Gastroesophageal sphincter (tissue), 4 donors: ENCODE measurements at regions not wholly inside any gene's neighbourhood (a gene's known extent, or its start where the extent isn't known, plus 50 kb on each side); places are given as distances from the start of the nearest gene placed in this dataset.

Experiments used
- ATAC-seq: fragments of 150-250 bp; one replicate; pipeline ENCODE4 v1.9.1; 2016; ENCODE audit warnings: mild to moderate bottlenecking, moderate library complexity
- H3K27ac ChIP-seq, 4 donors: fragments of 200-600 bp; sonication (generic) in 3 of 4; 1 replicate in 3 of 4; 2 replicates in 1 of 4; pipeline ENCODE4 v1.5.1; 2016 to 2019
- H3K27me3 ChIP-seq: fragments of 200-600 bp; sonication (generic); one replicate; pipeline ENCODE4 v1.5.1; 2019
- H3K36me3 ChIP-seq, 2 donors: fragments of 200-600 bp; sonication (generic); one replicate each; pipeline ENCODE4 v1.5.1; 2019; ENCODE audit warnings: control low read depth in 1 of 2
- H3K4me1 ChIP-seq, 3 donors: fragments of 200-600 bp; sonication (generic); 1 replicate in 2 of 3; 2 replicates in 1 of 3; pipeline ENCODE4 v1.5.1; 2016 to 2019; ENCODE audit warnings: control low read depth in 2 of 3
- H3K4me3 ChIP-seq, 2 donors: fragments of 200-600 bp; sonication (generic); one replicate each; pipeline ENCODE4 v1.5.1; 2019; ENCODE audit warnings: mild to moderate bottlenecking in 1 of 2, moderate library complexity in 1 of 2
- H3K9me3 ChIP-seq, 3 donors: fragments of 200-600 bp; sonication (generic); one replicate each; pipeline ENCODE4 v1.5.1; 2017 to 2019; ENCODE audit warnings: control low read depth in 2 of 3
- CTCF ChIP-seq, 4 experiments: fragments of 200-600 bp in 2 of 4; fragments of 450-650 bp in 2 of 4; sonication (generic) in 1 of 4; IDR thresholded peaks; one replicate each; pipeline ENCODE4 v1.5.1; 2017 to 2019; ENCODE audit warnings: antibody characterized with exemption in 4 of 4, mild to moderate bottlenecking in 2 of 4, moderate library complexity in 2 of 4
- EP300 ChIP-seq: sonication (generic); formaldehyde crosslinking; IDR thresholded peaks from one replicate; pipeline ENCODE4 v1.6.1; 2017; ENCODE audit warnings: antibody characterized with exemption, mild to moderate bottlenecking
- POLR2A ChIP-seq, 2 donors: fragments of 450-650 bp; IDR thresholded peaks; one replicate each; pipeline ENCODE4 v1.6.1; 2017; ENCODE audit warnings: antibody characterized with exemption in 2 of 2, mild to moderate bottlenecking in 2 of 2, moderate library complexity in 1 of 2
- POLR2AphosphoS5 ChIP-seq: sonication (generic); formaldehyde crosslinking; IDR thresholded peaks from one replicate; pipeline ENCODE4 v1.6.1; 2017; ENCODE audit warnings: antibody characterized with exemption
- WGBS, 2 donors: methylation state at CpG; one replicate each; pipeline ENCODE4 v1.1.5; 2018; ENCODE audit warnings: low coverage in 1 of 2; 5-methylcytosine and 5-hydroxymethylcytosine counted together

- Histone ChIP-seq H3K4me1 (peaks cover 0 to 22% (median 0%) of the 10 kb centered on the region in 3 donors), H3K9me3 (no peaks in the 10 kb centered on the region), H3K4me3 (no peak overlapping the region), H3K27ac (peak overlapping the region in 1 of 4 donors; percentile 36), H3K27me3 (no peaks in the 10 kb centered on the region), H3K36me3 (no peaks in the 10 kb centered on the region)
- WGBS, 2 donors, result 50 to 64% methylated on average over 1 of the region's 1 CpG
- ATAC-seq, result no peak
- no peak for TF ChIP-seq EP300
- TF ChIP-seq POLR2A (IDR thresholded peaks at IDR 0.05), result no peak
- no peak for TF ChIP-seq POLR2AphosphoS5
- no peak for TF ChIP-seq CTCF (IDR thresholded peaks at IDR 0.05)
Measured at GRCh38 chr12:69061574-69061973, 128.6 kb upstream of the CPM start.

GRCh38 chr12:69062621-69063237, 129.8 kb upstream of the CPM start:
- H3K27me3 ChIP-seq, result no peaks in the 10 kb centered on the region
- H3K4me3 ChIP-seq, result no peak overlapping the region
- H3K36me3 ChIP-seq, result no peaks in the 10 kb centered on the region
- no peak for ATAC-seq
- no peak for TF ChIP-seq POLR2AphosphoS5
- no peak for TF ChIP-seq EP300
- TF ChIP-seq POLR2A (IDR thresholded peaks at IDR 0.05), result no peak
- TF ChIP-seq CTCF (IDR thresholded peaks at IDR 0.05), result no peak
- H3K27ac ChIP-seq, result peak overlapping the region in 2 of 4 donors; percentile 36 to 40
- peaks cover 0 to 20% (median 0%) of the 10 kb centered on the region in 3 donors for H3K4me1 ChIP-seq
- H3K9me3 ChIP-seq, result no peaks in the 10 kb centered on the region
- 47 to 93% methylated on average over 2 to 3 of the region's 3 CpGs for WGBS, 2 donors

GRCh38 chr12:69064734-69065443, 131.9 kb upstream of the CPM start:
- no peak for ATAC-seq
- Histone ChIP-seq H3K4me3 (no peak overlapping the region), H3K4me1 (peaks cover 0 to 20% (median 0%) of the 10 kb centered on the region in 3 donors), H3K27me3 (no peaks in the 10 kb centered on the region), H3K9me3 (no peaks in the 10 kb centered on the region), H3K27ac (no peak overlapping the region), H3K36me3 (no peaks in the 10 kb centered on the region)
- WGBS, 2 donors, result 89 to 95% methylated on average over 3 to 4 of the region's 4 CpGs
- TF ChIP-seq EP300 (no peak), POLR2A (IDR thresholded peaks at IDR 0.05) (no peak), CTCF (IDR thresholded peaks at IDR 0.05) (no peak), POLR2AphosphoS5 (no peak)

GRCh38 chr12:69065775-69066174, 132.8 kb upstream of the CPM start:
- Histone ChIP-seq H3K4me1 (peaks cover 0 to 24% (median 0%) of the 10 kb centered on the region in 3 donors), H3K27ac (no peak overlapping the region), H3K9me3 (no peaks in the 10 kb centered on the region), H3K36me3 (no peaks in the 10 kb centered on the region), H3K4me3 (no peak overlapping the region), H3K27me3 (no peaks in the 10 kb centered on the region)
- ATAC-seq, result no peak
- no peak for TF ChIP-seq EP300
- no peak for TF ChIP-seq CTCF (IDR thresholded peaks at IDR 0.05)
- TF ChIP-seq POLR2AphosphoS5, result no peak
- no peak for TF ChIP-seq POLR2A (IDR thresholded peaks at IDR 0.05)
- WGBS, 2 donors, result 91 to 93% methylated on average over 5 of the region's 5 CpGs
